Testis (tissue), 2 donors: ENCODE measurements at regions not wholly inside any gene's neighbourhood (a gene's known extent, or its start where the extent isn't known, plus 50 kb on each side); places are given as distances from the start of the nearest gene placed in this dataset.

ENCODE experiments used
- POLR2A ChIP-seq: fragments of 450-650 bp; IDR thresholded peaks from one replicate; pipeline ENCODE4 v1.6.1; 2017; ENCODE audit warnings: antibody characterized with exemption, mild to moderate bottlenecking, moderate library complexity
- TF ChIP-seq, protein P1 (sequence below), 3 experiments: fragments of 450-650 bp in 2 of 3; fragments of 200-600 bp in 1 of 3; sonication (generic) in 1 of 3; IDR thresholded peaks; one replicate each; pipeline ENCODE4 v1.5.1; 2016 to 2019; ENCODE audit warnings: antibody characterized with exemption in 3 of 3, mild to moderate bottlenecking in 2 of 3, moderate library complexity in 1 of 3

DNA sequence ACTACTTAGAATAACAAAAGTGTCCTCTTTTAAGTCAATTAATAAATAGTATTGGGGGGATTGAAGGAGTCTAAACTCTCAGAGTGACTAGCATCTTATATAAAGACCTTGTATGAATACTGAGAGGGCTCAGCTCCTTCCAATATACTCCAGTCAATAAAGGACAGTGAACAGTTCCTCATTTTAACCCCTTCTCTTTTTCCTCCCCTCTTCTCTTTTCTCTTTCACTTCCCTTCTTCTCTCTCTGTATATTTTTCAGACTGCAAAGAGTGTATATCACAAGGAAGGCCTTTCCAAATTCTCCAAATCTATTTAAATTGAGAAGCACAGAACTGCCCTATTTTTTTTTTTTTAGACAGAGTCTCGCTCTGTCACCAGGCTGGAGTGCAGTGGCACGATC, 99.5 kb downstream of the CD164 start:
- no peak for TF ChIP-seq POLR2A
- TF ChIP-seq, protein P1, sequence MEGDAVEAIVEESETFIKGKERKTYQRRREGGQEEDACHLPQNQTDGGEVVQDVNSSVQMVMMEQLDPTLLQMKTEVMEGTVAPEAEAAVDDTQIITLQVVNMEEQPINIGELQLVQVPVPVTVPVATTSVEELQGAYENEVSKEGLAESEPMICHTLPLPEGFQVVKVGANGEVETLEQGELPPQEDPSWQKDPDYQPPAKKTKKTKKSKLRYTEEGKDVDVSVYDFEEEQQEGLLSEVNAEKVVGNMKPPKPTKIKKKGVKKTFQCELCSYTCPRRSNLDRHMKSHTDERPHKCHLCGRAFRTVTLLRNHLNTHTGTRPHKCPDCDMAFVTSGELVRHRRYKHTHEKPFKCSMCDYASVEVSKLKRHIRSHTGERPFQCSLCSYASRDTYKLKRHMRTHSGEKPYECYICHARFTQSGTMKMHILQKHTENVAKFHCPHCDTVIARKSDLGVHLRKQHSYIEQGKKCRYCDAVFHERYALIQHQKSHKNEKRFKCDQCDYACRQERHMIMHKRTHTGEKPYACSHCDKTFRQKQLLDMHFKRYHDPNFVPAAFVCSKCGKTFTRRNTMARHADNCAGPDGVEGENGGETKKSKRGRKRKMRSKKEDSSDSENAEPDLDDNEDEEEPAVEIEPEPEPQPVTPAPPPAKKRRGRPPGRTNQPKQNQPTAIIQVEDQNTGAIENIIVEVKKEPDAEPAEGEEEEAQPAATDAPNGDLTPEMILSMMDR (IDR thresholded peaks at IDR 0.05), result no peak
